GM21381 (cell line): ENCODE measurements at regions not wholly inside any gene's neighbourhood (a gene's known extent, or its start where the extent isn't known, plus 50 kb on each side); places are given as distances from the start of the nearest gene placed in this dataset.

Experiments used
- ATAC-seq: cut with Tn5 transposase; IDR thresholded peaks from one replicate; pipeline ENCODE4 v1.9.1; 2021; ENCODE audit warnings: mild to moderate bottlenecking, moderate library complexity; ENCODE audit not compliant: unreplicated experiment

DNA sequence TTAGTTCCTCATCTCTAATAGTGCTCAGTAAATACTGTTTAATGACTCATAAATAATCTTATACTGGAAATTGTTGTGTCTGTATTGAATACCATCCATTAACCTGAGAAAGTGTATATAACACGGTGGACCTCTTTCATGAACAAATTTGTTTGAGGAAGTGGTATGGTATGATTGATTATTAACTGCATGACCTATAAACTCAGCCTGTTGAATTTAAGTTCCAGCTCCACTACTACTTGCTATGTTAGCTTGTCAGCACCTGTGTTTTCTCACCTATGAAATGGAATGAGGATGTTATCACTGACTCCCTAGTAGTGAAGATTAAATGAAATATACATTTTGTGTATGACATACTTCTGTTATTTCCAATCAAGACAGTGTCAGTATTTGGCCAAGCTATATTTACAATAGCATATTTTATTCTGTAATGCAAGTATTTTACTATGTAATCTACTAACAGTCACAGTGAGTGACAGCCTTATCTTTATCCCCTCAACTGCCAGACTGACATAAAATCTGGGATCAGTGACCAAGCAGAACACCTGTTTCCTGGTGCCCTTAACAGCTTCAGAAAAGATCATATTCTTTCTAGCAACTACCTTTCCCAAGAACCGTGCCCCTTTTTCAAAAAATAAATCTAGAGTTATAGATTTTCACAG lies 77.3 kb upstream of the ITGA1 start:
- ATAC-seq: peak; percentile 62

DNA sequence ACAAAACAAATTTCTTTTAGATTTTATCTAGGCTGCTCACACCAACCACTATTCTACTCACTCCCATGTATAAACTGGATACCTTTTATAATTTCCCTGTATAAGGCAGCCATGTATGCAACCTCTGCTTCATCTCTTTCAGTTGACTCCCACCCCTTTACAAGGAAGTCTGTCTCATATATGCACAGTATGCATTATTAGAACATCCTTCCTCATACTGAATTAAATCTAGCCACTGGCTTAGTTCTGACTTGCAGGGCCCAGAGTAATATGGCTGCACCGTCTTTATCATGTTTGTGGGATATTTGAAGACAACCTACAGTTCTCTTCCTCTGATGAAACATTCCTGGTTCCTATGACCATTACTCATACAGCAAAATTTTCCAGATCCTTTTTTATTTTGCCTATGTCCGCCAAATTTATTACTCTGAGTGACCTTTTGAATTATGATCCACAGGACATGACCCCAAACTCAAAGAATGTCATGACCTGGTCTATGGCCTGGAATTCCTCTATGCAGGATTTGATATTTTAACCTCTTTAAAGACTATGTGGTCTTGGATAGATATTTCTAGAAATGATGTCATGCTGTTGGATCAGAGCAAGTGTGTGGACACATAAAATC lies 76.6 kb upstream of the ITGA1 start:
- ATAC-seq: no peak

DNA sequence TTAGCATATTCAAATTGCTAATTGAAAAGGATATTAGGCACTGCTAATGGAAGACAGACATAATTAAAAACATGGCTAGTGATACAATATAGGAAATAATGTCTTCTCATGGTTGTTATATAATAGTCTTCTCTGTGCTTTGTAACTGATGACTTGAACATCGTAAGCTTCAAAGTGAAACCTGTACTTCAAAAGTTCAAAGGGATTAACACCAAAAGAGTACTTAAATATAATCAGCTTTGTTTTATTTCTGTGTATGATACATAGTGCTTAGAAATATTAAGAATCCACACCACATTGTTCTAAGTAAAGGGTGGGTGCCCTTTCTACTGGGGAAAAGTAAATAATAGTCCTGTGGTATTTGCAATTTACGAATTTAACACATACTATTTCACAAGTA lies 75.4 kb upstream of the ITGA1 start:
- ATAC-seq: no peak

DNA sequence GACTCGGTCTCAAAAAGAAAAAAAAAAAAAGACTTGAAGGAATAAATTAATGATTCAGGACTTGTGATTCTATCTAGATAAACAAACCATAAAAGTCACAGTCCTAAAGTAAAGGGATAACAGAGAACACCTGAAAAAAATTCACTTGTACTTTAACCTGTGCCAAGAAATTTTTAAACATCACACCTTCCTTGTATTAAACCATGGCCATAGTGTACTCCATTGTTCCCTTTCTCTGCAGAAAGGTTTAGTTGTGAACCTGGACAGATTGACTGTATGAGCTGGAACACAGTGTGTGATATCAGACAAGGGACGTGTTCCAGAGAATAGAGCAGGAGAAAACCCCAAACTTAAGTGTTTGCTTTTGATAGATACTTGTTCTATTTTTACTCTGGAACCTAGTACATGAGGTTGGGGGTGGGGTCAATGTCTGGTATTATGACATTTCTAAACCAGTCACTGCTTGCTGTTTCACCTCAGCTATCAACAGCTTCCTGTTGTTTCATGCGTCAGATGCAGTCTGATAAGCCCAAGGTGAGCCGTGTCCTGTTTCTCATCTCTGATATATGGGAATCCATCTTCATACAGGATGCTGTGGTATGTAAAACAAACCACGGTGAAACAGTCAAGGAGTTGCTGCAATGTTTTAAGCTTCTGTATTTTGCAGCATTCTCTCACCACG lies 62.5 kb upstream of the ITGA1 start:
- ATAC-seq: peak; percentile 87

DNA sequence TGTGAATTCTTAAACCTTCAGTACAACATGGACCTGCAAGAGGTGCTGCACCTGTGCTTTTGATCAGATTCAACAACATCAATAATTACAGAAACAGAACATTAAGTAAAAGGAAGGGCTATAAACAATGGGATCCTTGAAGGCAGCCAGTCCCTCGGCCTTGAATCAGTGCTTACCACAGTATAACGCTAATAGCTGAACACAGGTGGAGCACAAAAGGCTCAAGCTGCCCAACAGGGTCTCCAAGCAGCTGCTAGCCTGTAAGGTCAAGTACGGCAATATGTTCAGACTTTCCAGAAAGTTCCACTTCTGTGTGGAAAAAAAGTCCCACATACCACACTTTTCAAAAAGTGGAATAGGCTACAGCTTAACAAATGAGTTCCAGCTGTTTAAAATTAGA lies 61.9 kb upstream of the ITGA1 start:
- no peak for ATAC-seq

DNA sequence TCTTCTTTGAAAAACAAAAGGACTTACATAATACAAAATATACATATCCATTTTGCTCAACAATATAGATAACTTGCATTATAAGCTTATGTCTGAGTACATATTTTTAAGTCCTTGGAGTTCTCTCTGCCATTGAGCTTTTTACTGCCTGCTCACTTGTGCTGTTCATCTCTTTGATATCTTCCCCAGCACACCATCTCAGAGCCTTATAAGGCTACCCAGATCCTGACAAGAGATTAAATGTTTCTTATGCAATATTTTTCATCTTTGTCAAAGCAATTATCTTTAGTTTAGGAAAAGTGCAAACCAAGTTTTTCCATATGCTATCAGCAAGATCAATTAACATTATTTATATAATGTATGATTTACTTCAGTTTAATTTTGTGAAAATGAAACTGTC lies 60.7 kb upstream of the ITGA1 start:
- ATAC-seq: no peak

DNA sequence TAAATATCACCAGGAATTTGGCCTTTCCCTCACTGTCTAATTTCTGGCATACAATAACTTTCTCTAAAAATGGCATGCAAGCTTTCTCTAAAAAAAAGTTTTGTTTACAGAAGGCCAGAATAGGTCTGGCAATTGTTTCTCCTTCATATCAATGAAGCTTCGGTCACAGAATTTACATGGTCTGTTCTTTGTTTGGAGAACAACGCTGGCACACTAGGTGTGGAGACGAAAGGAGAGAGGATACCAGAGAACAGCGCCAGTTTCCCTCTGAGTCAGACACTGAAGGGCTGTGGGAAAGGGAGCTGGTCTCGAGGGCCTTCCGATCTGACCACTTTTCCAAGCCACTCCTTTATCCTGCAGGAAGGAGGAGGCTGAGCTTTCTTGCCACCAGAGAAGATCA lies 60.1 kb upstream of the ITGA1 start:
- ATAC-seq: no peak

DNA sequence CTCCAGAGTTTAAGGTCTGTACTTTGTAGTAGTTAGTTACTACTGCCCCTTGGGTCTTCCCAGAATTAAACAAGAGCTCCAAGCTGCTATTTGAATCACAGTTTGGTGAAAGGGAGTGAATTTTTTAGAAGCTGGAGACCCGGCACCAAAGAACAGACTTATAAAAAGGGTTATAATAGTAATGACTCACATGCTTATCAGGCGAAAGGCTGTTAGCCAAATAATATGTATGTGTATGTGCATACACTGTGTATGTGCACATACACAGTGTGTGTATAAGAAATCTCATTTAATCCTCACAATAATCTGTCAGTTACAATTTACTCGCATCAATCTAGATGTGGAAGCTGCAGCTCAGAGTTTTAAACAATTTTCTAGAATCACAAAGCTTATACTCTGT lies 59.5 kb upstream of the ITGA1 start:
- no peak for ATAC-seq

DNA sequence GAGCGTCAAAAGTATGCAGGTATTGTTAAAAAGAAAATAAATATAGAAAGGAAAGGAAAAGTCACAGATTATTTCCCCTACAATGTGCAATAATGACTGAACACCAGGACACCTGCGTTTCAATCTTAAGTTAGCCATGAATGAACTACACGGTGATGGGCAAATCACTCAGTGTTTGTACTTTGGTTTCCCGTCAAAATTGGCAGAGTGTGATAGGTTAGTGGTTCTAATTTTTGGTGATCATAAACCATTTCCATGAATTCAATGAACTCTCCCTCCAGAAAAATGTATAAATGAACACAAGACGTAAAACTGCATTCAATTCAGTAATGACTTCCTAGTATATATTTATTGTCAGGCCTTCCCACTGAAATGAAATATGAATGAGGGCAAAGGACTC lies 59.0 kb upstream of the ITGA1 start:
- ATAC-seq: no peak

DNA sequence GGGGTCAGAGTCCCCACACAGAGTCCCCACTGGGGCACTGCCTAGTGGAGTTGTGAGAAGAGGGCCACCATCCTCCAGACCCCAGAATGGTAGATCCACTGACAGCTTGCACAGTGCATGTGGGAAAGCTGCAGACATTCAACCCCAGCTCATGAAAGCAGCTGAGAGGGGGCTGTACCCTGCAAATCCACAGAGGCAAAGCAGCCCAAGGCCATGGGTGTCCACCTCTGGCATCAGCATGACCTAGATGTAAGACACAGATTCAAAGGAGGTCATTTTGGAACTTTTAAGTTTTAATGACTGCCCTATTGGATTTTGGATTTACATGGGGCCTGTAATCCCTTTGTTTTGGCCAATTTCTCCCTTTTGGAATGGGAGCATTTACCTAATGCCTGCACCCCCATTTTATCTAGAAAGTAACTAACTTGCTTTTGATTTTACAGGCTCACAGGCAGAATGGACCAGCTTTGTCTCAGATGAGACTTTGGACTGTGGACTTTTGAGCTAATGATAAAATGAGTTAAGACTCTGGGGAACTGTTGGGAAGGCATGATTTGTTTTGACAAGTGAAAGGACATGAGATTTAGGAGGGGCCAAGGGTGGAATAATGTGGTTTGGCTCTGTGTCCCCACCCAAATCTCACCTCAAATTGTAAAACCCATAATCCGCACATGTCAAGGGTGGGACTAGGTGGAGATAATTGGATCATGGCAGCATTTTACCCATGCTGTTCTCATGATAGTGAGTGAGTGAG lies 56.3 kb upstream of the ITGA1 start:
- ATAC-seq: no peak

DNA sequence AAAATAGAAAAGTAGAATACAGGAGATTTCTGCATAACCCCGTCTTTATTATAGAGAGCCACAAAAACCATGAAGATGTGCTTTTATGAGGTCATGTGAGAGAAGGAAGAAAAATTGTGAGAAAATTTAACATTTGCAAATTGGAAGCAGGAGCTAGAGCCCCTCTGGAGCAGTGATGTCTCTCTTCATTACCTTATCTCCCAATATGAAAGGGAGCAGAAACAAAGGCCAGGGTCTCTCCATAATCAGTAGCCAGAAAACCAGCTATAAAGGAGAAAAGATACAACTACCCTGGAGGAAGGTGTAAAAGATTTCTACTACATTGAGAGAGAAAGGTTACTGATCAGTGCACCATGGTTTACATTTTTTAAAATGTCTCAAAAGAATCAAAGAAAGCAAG lies 53.2 kb upstream of the ITGA1 start:
- no peak for ATAC-seq

DNA sequence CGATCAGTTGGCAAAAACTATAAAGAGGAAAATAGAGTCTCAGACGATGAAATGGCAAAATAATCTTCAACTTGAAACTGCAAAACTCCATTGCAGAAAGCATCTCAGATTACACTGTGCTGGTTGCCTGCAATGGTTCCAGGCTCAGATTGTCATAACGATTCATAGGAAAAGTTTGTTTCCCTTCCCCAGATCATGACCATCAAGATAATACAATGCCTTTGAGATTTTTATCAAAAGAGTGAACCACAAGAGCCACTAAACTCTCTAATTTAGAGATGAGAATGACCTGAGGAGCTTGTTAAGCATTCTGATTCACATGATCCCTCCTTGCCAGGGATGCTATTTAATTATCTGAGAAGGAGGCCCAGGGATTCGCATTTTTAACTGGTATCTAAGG lies 52.6 kb upstream of the ITGA1 start:
- ATAC-seq: no peak
